Renal pelvis (tissue), 1 donor: ENCODE measurements at regions not wholly inside any gene's neighbourhood (a gene's known extent, or its start where the extent isn't known, plus 50 kb on each side); places are given as distances from the start of the nearest gene placed in this dataset.

ENCODE experiments used
- DNase-seq: peaks from one replicate; pipeline ENCODE4 v3.0.0-alpha.2; 2013

- DNase-seq = no peak
Measured at GRCh38 chr2:158732573-158733429, 62.3 kb upstream of the DAPL1 start.

DNA sequence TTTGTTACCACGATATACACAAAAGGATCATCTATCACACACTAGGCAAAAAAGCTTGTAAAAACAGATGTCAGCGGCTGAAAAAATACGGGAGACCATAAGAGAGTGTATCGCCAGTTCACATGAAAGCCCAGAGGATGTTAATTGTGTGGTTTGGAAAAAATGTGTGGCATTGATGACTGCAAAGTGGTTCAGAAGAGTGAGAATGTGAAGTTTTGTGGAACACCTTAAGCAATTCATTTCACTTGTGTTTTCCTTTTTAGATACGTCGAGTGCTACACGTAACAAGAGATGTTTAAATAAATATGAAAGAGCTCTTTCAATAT, 61.7 kb upstream of the DAPL1 start:
- DNase-seq = no peak

DNA sequence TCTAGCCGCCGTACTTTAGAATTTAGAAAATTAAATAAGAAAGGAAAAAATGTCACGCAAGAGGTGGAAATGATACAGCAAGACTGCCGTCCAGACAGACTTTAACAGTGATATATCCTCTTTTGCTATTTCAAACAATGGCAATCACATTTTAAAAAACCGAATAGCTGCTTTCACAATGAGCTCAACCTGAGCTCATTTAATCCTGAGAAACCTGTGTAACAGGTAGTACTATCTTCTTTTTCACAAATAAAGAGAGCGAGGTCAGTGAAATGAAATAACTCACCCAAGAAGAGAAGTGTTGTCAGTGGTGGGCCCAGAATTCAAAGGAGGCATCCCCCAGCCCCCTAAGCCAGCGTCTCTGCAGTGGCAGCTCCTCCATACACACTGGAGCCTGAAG, 60.7 kb upstream of the DAPL1 start:
- no peak for DNase-seq

GRCh38 chr2:158735822-158736580, 59.1 kb upstream of the DAPL1 start:
- DNase-seq = no peak

GRCh38 chr2:158738363-158738762, 56.8 kb upstream of the DAPL1 start:
- no peak for DNase-seq

- DNase-seq = no peak
Measured at GRCh38 chr2:158740127-158740526, 55.0 kb upstream of the DAPL1 start.

DNA sequence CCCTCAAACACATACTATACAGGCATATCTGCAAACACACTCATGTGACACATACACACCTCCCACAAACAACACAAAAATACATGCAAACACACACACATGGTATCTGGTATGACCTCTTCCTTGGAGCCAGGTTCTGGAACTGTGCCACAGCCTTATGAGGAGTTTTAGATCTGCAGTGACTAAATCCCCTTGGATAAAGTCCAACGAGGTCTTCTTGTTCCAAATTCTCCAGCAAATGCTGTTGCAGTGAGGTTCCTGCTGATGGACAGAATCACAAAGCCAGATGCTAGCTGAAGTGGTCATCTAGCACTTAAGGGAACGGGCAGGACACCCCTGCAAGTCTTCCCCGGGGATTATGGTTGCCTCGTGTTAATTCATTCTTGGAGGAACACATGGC, 54.5 kb upstream of the DAPL1 start:
- no peak for DNase-seq

DNA sequence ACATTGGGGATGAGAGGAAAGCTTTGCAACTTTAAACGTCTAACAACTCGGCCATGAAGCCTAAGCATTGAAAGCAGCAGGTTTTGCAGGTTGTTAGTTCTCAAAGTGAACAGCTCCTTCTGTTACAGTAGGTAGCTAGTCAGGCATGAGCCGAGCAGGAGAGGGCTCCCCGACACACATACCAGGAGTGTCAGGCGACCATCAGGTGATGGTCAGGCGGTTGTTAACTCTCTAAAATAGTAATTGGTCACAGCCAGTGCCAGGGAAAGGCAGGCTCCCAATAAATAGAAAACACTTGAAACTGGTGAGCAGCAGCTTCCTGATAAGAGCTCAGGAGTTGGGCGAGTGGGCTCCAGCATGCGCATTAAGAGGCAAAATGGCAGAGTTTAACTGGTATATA, 53.5 kb upstream of the DAPL1 start:
- no peak for DNase-seq

GRCh38 chr2:158742536-158742935, 52.6 kb upstream of the DAPL1 start:
- DNase-seq = no peak

- DNase-seq = no peak
Measured at GRCh38 chr2:158743466-158743865, 51.7 kb upstream of the DAPL1 start.

GRCh38 chr2:158743879-158744278, 51.2 kb upstream of the DAPL1 start:
- DNase-seq = no peak

- peak; percentile 76 for DNase-seq
Measured at GRCh38 chr2:158745067-158745865, 49.9 kb upstream of the DAPL1 start.
